MM.1S (cell line): ENCODE measurements at regions not wholly inside any gene's neighbourhood (a gene's known extent, or its start where the extent isn't known, plus 50 kb on each side); places are given as distances from the start of the nearest gene placed in this dataset.

Experiments
- CTCF ChIP-seq: fragments of 300-600 bp; sonication (generic); IDR thresholded peaks from 2 replicates; pipeline ENCODE4 v1.5.1; 2016; ENCODE audit warnings: antibody characterized with exemption, low read length, mixed read lengths
- EZH2 ChIP-seq: fragments of 300-600 bp; sonication (generic); optimal IDR thresholded peaks from 2 replicates; pipeline ENCODE3; 2017; ENCODE audit warnings: low read depth, mild to moderate bottlenecking, antibody characterized with exemption, low read length, mixed read lengths
- EZH2phosphoT487 ChIP-seq: fragments of 300-600 bp; sonication (generic); IDR thresholded peaks from 2 replicates; pipeline ENCODE4 v1.6.1; 2018; ENCODE audit warnings: antibody characterized with exemption, low read length

- TF ChIP-seq EZH2phosphoT487 (no peak), EZH2 (no peak), CTCF (no peak)
These were observed 571.3 kb downstream of the GABRG2 start for GRCh38 chr5:162638849-162639248.
